GM23338 (cell line): ENCODE measurements at regions not wholly inside any gene's neighbourhood (a gene's known extent, or its start where the extent isn't known, plus 50 kb on each side); places are given as distances from the start of the nearest gene placed in this dataset.

Source experiments
- CREB1 ChIP-seq: fragments of 250-450 bp; sonication (Bioruptor Pico); IDR thresholded peaks from 2 replicates; pipeline ENCODE4 v1.5.0; 2020; ENCODE audit warnings: low read depth, mild to moderate bottlenecking, moderate library complexity
- EZH2 ChIP-seq: fragments of 200-600 bp; sonication (generic); IDR thresholded peaks from one replicate; pipeline ENCODE4 v1.8.0; 2017; ENCODE audit warnings: antibody characterized with exemption, mild to moderate bottlenecking, low read depth; ENCODE audit not compliant: unreplicated experiment
- EZH2phosphoT487 ChIP-seq: fragments of 200-600 bp; sonication (generic); IDR thresholded peaks from one replicate; pipeline ENCODE4 v1.8.1; 2018; ENCODE audit warnings: antibody characterized with exemption; ENCODE audit not compliant: unreplicated experiment
- POLR2AphosphoS5 ChIP-seq: IDR thresholded peaks from 2 replicates; pipeline ENCODE4 v1.6.1; 2016; ENCODE audit warnings: antibody characterized with exemption, low read depth
- ZNF114 ChIP-seq: fragments of 250-450 bp; sonication (Bioruptor Pico); IDR thresholded peaks from 2 replicates; pipeline ENCODE4 v1.5.0; 2020; ENCODE audit warnings: mild to moderate bottlenecking, moderate library complexity
- ZNF331 ChIP-seq: fragments of 250-450 bp; sonication (Bioruptor Pico); IDR thresholded peaks from 2 replicates; pipeline ENCODE4 v1.5.0; 2020; ENCODE audit warnings: low read depth, mild to moderate bottlenecking, moderate library complexity
- TF ChIP-seq, protein P1 (sequence below), 2 experiments: fragments of 200-600 bp in 1 of 2; sonication (generic) in 1 of 2; conservative IDR thresholded peaks; 2 replicates each; pipeline versions ENCODE4 v1.5.1 to v1.6.1; 2016 to 2017; ENCODE audit warnings: antibody characterized with exemption in 2 of 2, low read depth in 2 of 2, mild to moderate bottlenecking in 2 of 2, moderate library complexity in 1 of 2
- TF ChIP-seq, protein P2 (sequence below): IDR thresholded peaks from one replicate; pipeline ENCODE4 v1.6.1; 2018; ENCODE audit warnings: antibody characterized with exemption; ENCODE audit not compliant: unreplicated experiment
- TF ChIP-seq, protein P3 (sequence below): IDR thresholded peaks from 2 replicates; pipeline ENCODE4 v1.6.1; 2016; ENCODE audit warnings: antibody characterized with exemption

DNA sequence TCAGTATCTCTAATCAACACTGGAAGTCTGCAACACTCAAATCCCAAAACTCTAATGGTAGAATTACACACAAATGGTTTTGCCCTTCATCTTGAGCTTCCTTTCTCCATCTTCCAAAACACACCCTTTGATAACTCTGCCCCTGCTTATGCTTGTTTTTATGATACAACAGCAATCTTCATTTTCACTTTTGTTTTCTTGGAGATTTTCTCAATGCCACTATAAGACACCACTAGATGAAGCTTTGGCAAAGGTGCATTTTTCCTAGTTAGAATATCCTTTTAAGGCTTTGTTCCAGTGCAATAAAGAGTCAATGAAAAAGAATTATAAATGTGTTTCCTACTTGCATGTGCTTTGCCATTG is 472.4 kb upstream of the NWD2 start:
- TF ChIP-seq, protein P1, sequence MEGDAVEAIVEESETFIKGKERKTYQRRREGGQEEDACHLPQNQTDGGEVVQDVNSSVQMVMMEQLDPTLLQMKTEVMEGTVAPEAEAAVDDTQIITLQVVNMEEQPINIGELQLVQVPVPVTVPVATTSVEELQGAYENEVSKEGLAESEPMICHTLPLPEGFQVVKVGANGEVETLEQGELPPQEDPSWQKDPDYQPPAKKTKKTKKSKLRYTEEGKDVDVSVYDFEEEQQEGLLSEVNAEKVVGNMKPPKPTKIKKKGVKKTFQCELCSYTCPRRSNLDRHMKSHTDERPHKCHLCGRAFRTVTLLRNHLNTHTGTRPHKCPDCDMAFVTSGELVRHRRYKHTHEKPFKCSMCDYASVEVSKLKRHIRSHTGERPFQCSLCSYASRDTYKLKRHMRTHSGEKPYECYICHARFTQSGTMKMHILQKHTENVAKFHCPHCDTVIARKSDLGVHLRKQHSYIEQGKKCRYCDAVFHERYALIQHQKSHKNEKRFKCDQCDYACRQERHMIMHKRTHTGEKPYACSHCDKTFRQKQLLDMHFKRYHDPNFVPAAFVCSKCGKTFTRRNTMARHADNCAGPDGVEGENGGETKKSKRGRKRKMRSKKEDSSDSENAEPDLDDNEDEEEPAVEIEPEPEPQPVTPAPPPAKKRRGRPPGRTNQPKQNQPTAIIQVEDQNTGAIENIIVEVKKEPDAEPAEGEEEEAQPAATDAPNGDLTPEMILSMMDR (conservative IDR thresholded peaks at IDR 0.05; ENCODE audit: low read depth in 2 of 2), result no peak
- TF ChIP-seq EZH2phosphoT487, result no peak
- TF ChIP-seq POLR2AphosphoS5, result no peak
- no peak for TF ChIP-seq CREB1
- TF ChIP-seq EZH2, result no peak
- TF ChIP-seq, protein P2, sequence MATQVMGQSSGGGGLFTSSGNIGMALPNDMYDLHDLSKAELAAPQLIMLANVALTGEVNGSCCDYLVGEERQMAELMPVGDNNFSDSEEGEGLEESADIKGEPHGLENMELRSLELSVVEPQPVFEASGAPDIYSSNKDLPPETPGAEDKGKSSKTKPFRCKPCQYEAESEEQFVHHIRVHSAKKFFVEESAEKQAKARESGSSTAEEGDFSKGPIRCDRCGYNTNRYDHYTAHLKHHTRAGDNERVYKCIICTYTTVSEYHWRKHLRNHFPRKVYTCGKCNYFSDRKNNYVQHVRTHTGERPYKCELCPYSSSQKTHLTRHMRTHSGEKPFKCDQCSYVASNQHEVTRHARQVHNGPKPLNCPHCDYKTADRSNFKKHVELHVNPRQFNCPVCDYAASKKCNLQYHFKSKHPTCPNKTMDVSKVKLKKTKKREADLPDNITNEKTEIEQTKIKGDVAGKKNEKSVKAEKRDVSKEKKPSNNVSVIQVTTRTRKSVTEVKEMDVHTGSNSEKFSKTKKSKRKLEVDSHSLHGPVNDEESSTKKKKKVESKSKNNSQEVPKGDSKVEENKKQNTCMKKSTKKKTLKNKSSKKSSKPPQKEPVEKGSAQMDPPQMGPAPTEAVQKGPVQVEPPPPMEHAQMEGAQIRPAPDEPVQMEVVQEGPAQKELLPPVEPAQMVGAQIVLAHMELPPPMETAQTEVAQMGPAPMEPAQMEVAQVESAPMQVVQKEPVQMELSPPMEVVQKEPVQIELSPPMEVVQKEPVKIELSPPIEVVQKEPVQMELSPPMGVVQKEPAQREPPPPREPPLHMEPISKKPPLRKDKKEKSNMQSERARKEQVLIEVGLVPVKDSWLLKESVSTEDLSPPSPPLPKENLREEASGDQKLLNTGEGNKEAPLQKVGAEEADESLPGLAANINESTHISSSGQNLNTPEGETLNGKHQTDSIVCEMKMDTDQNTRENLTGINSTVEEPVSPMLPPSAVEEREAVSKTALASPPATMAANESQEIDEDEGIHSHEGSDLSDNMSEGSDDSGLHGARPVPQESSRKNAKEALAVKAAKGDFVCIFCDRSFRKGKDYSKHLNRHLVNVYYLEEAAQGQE, result no peak
- no peak for TF ChIP-seq ZNF331 (CRISPR knock-in tag)
- TF ChIP-seq, protein P3, sequence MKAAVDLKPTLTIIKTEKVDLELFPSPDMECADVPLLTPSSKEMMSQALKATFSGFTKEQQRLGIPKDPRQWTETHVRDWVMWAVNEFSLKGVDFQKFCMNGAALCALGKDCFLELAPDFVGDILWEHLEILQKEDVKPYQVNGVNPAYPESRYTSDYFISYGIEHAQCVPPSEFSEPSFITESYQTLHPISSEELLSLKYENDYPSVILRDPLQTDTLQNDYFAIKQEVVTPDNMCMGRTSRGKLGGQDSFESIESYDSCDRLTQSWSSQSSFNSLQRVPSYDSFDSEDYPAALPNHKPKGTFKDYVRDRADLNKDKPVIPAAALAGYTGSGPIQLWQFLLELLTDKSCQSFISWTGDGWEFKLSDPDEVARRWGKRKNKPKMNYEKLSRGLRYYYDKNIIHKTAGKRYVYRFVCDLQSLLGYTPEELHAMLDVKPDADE, result no peak
- no peak for TF ChIP-seq ZNF114 (CRISPR knock-in tag)
